Parathyroid adenoma (tissue), 2 donors: ENCODE measurements at regions not wholly inside any gene's neighbourhood (a gene's known extent, or its start where the extent isn't known, plus 50 kb on each side); places are given as distances from the start of the nearest gene placed in this dataset.

Source experiments
- H2AFZ ChIP-seq: fragments of 300-600 bp; sonication (generic); one replicate; pipeline ENCODE4 v1.7.0; 2017; ENCODE audit warnings: antibody characterized with exemption, mild to moderate bottlenecking
- H3K27ac ChIP-seq: fragments of 300-600 bp; sonication (generic); one replicate; pipeline ENCODE4 v1.7.0; 2017
- H3K27me3 ChIP-seq: fragments of 300-600 bp; sonication (generic); one replicate; pipeline ENCODE4 v1.7.0; 2017; ENCODE audit warnings: low read length; ENCODE audit not compliant: control insufficient read depth, insufficient read depth
- H3K36me3 ChIP-seq: fragments of 300-600 bp; sonication (generic); one replicate; pipeline ENCODE4 v1.7.0; 2017; ENCODE audit warnings: low read length; ENCODE audit not compliant: control insufficient read depth, insufficient read depth
- H3K4me1 ChIP-seq: fragments of 300-600 bp; sonication (generic); one replicate; pipeline ENCODE4 v1.7.0; 2017; ENCODE audit warnings: control low read depth
- H3K4me2 ChIP-seq: fragments of 300-600 bp; sonication (generic); one replicate; pipeline ENCODE4 v1.7.0; 2017; ENCODE audit warnings: low read length
- H3K4me3 ChIP-seq: fragments of 300-600 bp; sonication (generic); one replicate; pipeline ENCODE4 v1.7.0; 2017; ENCODE audit warnings: low read depth, low read length
- H3K79me2 ChIP-seq: fragments of 300-600 bp; sonication (generic); one replicate; pipeline ENCODE4 v1.7.0; 2017; ENCODE audit warnings: control low read depth
- H3K9ac ChIP-seq: fragments of 300-600 bp; sonication (generic); one replicate; pipeline ENCODE4 v1.7.0; 2017; ENCODE audit warnings: mild to moderate bottlenecking
- H3K9me3 ChIP-seq: fragments of 300-600 bp; sonication (generic); one replicate; pipeline ENCODE4 v1.7.0; 2017; ENCODE audit warnings: low read length; ENCODE audit not compliant: control insufficient read depth
- TF ChIP-seq, protein P1 (sequence below): fragments of 300-600 bp; sonication (generic); IDR thresholded peaks from one replicate; pipeline ENCODE4 v1.7.0; 2017; ENCODE audit warnings: antibody characterized with exemption, mild to moderate bottlenecking
- donor health status: primary hyperparathyroidism.

DNA sequence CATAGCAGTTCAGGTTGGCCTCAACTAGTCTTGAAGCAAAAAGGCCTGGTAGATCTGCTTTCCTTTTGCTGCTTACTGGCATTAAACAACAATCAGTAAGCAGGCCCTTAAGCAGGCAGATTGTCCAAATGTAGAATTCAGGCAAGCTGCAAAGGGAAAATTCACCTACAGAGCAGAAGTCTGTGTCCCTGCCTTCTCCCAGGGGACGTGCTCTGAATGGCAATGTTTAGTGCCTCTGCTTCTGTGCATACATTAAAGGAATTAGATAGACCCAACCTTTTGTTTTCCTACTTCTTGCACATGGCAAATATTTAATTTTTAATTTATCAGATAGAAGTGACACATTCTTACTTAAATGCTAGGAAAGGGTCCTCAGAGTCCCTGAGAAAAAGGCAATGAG is 328.8 kb upstream of the PIK3R1 start:
- H3K9me3 ChIP-seq: no peaks in the 10 kb centered on the region
- H3K27me3 ChIP-seq: no peaks in the 10 kb centered on the region
- H3K9ac ChIP-seq: no peak overlapping the region
- H3K4me2 ChIP-seq: no peak overlapping the region
- no peaks in the 10 kb centered on the region for H3K79me2 ChIP-seq
- TF ChIP-seq, protein P1, sequence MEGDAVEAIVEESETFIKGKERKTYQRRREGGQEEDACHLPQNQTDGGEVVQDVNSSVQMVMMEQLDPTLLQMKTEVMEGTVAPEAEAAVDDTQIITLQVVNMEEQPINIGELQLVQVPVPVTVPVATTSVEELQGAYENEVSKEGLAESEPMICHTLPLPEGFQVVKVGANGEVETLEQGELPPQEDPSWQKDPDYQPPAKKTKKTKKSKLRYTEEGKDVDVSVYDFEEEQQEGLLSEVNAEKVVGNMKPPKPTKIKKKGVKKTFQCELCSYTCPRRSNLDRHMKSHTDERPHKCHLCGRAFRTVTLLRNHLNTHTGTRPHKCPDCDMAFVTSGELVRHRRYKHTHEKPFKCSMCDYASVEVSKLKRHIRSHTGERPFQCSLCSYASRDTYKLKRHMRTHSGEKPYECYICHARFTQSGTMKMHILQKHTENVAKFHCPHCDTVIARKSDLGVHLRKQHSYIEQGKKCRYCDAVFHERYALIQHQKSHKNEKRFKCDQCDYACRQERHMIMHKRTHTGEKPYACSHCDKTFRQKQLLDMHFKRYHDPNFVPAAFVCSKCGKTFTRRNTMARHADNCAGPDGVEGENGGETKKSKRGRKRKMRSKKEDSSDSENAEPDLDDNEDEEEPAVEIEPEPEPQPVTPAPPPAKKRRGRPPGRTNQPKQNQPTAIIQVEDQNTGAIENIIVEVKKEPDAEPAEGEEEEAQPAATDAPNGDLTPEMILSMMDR: no peak
- no peak overlapping the region for H2AFZ ChIP-seq
- H3K36me3 ChIP-seq: no peaks in the 10 kb centered on the region
- no peaks in the 10 kb centered on the region for H3K4me1 ChIP-seq
- H3K4me3 ChIP-seq: no peak overlapping the region
- no peak overlapping the region for H3K27ac ChIP-seq

DNA sequence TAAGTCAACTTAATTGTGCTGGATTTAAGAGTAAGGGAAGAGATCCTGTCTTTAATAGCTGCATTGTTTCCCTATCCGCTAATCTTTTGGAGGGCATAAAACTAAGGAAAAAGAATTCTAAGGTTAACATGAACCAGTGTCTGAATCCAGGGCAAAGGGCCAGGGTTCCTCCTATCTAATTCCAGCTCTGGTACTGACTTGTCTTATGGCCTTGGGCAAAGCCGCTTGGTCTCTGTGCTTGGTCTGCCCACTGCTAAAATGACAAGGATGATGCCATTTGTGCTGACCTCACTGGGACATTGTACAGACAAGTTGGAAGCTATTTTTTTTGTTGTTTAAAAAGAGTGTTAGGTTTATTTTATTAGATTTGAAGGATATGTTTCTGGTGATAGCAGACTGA is 334.7 kb upstream of the PIK3R1 start:
- H3K27ac ChIP-seq: no peak overlapping the region
- H3K4me2 ChIP-seq: no peak overlapping the region
- no peaks in the 10 kb centered on the region for H3K27me3 ChIP-seq
- H3K9ac ChIP-seq: no peak overlapping the region
- H3K4me1 ChIP-seq: no peaks in the 10 kb centered on the region
- no peaks in the 10 kb centered on the region for H3K79me2 ChIP-seq
- H3K4me3 ChIP-seq: no peak overlapping the region
- H2AFZ ChIP-seq: no peak overlapping the region
- no peaks in the 10 kb centered on the region for H3K36me3 ChIP-seq
- H3K9me3 ChIP-seq: no peaks in the 10 kb centered on the region
- TF ChIP-seq, protein P1: no peak

DNA sequence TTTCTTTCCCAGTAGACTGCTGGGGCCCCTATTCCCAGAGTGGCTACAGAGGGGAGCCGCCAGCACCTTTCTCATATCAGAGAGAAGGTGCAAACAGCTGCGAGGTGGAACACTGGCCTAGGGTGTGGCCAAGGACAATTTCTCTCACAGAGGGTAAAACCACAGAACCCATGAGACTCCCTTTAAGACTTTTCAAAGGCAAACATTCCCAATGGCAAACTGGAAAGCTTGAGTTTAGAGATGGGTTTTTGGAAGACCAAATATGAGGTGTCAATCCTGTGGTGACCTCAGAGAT is 335.1 kb upstream of the PIK3R1 start:
- H2AFZ ChIP-seq: no peak overlapping the region
- no peaks in the 10 kb centered on the region for H3K79me2 ChIP-seq
- no peak overlapping the region for H3K4me3 ChIP-seq
- H3K36me3 ChIP-seq: no peaks in the 10 kb centered on the region
- no peaks in the 10 kb centered on the region for H3K9me3 ChIP-seq
- no peak overlapping the region for H3K4me2 ChIP-seq
- no peak overlapping the region for H3K27ac ChIP-seq
- no peak overlapping the region for H3K9ac ChIP-seq
- H3K27me3 ChIP-seq: no peaks in the 10 kb centered on the region
- no peaks in the 10 kb centered on the region for H3K4me1 ChIP-seq
- TF ChIP-seq, protein P1: no peak

DNA sequence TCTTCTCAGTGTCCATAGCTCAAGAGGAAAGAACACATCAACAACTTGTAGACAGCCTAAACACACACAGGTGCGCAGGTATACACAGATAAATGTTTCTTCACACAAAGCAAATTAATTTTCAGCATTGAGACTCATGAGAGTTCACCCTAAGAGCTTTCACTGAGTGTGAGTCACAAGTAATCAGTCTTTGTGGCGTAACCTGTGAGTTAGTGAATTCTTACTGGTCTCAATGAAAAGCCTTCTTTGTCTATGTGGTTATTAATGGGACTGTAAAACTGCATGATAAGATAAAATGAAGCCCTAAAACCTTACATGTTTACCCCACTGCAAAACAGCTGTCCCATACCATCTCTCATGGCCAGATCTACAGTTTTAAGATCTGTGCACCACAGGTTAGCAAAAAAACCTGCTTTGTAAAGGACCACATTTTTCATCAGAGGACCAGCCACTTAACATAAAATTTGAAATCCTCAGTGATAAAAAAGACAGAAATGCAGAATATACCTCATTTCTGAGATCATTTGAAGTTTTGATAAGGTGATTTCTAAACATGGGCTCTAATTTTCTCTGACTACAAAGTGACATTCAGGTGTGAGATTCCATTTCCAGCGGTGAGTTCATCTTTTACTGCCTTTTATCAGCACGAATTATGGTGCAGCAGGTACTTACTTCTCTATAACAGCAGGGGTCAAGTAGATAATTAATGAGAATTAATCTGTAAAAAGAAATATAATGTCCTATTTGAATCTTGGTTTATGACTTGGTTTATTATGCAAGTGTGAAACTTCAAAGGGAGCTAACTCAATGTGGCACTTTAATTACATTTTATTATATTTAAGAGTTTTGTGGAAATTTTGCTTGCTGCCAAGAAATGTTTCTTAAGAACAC is 335.7 kb upstream of the PIK3R1 start:
- Histone ChIP-seq H3K9ac (no peak overlapping the region), H3K79me2 (no peaks in the 10 kb centered on the region), H3K4me2 (no peak overlapping the region), H3K4me3 (no peak overlapping the region), H3K4me1 (no peaks in the 10 kb centered on the region), H3K9me3 (no peaks in the 10 kb centered on the region), H3K36me3 (no peaks in the 10 kb centered on the region), H3K27me3 (no peaks in the 10 kb centered on the region), H2AFZ (no peak overlapping the region), H3K27ac (no peak overlapping the region)
- TF ChIP-seq, protein P1: no peak

DNA sequence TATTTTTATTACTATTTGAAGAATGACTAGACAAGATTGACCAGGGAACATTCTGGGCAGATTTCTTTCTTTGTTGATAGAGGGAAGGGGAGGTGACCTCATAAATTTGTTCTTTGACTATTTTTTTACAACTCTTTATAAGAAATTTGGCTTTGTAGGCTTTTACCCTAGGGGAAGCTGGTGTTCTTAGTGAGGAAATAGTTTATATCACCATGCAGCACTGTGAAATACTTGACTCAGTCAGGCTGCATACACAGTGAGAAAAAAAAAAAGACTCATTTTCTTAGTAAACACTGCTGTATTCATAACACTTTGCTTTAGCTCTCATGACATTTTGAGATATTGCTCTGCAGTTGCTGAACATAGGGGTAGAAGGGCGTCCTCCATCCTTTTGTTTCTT is 336.6 kb upstream of the PIK3R1 start:
- H3K36me3 ChIP-seq: no peaks in the 10 kb centered on the region
- H3K27ac ChIP-seq: no peak overlapping the region

More for the DNA sequence above, 336.6 kb upstream of the PIK3R1 start:
- Histone ChIP-seq H3K79me2 (no peaks in the 10 kb centered on the region), H2AFZ (no peak overlapping the region), H3K4me2 (no peak overlapping the region), H3K4me1 (no peaks in the 10 kb centered on the region), H3K27me3 (no peaks in the 10 kb centered on the region), H3K4me3 (no peak overlapping the region), H3K9ac (no peak overlapping the region), H3K9me3 (no peaks in the 10 kb centered on the region)
- TF ChIP-seq, protein P1: no peak
